HFFc6 (cell line): ENCODE measurements at regions not wholly inside any gene's neighbourhood (a gene's known extent, or its start where the extent isn't known, plus 50 kb on each side); places are given as distances from the start of the nearest gene placed in this dataset.

Source experiments
- DNase-seq: peaks from one replicate; pipeline ENCODE4 v3.0.0-alpha.2; 2018
- H3K27ac Mint-ChIP-seq: 2 replicates; pipeline ENCODE4 v1.8.0; 2020; ENCODE audit warnings: mild to moderate bottlenecking, mixed read lengths
- H3K27me3 Mint-ChIP-seq: 2 replicates; pipeline ENCODE4 v1.8.0; 2021; ENCODE audit warnings: mild to moderate bottlenecking, moderate library complexity, mixed read lengths; ENCODE audit not compliant: insufficient read depth
- H3K36me3 Mint-ChIP-seq: 2 replicates; pipeline ENCODE4 v1.8.0; 2021; ENCODE audit warnings: low read depth, mixed read lengths
- H3K4me1 Mint-ChIP-seq: 2 replicates; pipeline ENCODE4 v1.8.0; 2020; ENCODE audit warnings: low read depth, mixed read lengths
- H3K4me3 Mint-ChIP-seq: 2 replicates; pipeline ENCODE4 v1.8.0; 2020; ENCODE audit warnings: mild to moderate bottlenecking, moderate library complexity, mixed read lengths
- H3K9me3 Mint-ChIP-seq: 2 replicates; pipeline ENCODE4 v1.8.0; 2020; ENCODE audit warnings: mild to moderate bottlenecking, mixed read lengths
- TF ChIP-seq, protein P1 (sequence below): fragments of 200-600 bp; sonication (generic); IDR thresholded peaks from 2 replicates; pipeline ENCODE4 v1.5.0; 2021; ENCODE audit warnings: antibody characterized with exemption, mild to moderate bottlenecking

DNA sequence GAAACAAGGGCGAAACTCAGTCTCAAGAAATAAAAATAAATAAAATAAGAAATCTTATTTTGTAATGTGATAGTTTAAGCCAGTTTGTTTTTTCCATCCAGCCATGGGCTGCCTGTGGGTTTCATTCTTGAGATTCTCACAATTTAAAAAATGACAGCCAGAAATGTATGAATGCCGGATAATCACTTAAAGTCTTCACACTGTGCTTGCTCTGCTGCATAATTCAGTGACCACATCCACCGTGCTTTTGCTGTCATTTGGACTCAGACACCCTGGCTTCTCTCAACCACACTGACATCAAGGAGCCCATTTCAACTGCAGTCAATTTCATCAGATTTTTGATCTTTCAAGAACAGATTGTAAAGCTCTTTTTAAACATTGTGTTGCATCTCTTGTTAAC, 61.0 kb upstream of the DAPK1 start:
- H3K4me3 Mint-ChIP-seq, result no peak overlapping the region

DNA sequence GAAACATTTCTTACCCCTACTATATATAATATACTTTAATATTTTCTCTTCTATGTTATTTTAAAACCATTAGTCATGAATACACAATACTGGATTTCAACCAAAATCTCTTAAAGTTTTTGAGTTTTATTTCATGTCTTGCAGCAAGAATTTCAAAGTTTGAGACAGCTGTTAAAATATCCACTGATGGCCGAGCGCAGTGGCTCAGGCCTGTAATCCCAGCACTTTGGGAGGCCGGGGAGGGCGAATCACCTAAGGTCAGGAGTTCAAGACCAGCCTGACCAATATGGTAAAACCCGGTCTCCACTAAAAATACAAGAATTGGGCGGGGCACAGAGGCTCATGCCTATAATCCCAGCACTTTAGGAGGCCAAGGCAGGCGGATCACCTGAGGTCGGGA, 59.7 kb upstream of the DAPK1 start:
- H3K27ac Mint-ChIP-seq, result no peak overlapping the region

More for the DNA sequence above, 61.0 kb upstream of the DAPK1 start:
- no peak for DNase-seq
- H3K36me3 Mint-ChIP-seq, result no peaks in the 10 kb centered on the region
- H3K4me1 Mint-ChIP-seq, result no peaks in the 10 kb centered on the region
- H3K9me3 Mint-ChIP-seq, result no peaks in the 10 kb centered on the region
- no peak overlapping the region for H3K27ac Mint-ChIP-seq
- no peaks in the 10 kb centered on the region; the same call in 1 of the 2 replicates for H3K27me3 Mint-ChIP-seq
- TF ChIP-seq, protein P1, sequence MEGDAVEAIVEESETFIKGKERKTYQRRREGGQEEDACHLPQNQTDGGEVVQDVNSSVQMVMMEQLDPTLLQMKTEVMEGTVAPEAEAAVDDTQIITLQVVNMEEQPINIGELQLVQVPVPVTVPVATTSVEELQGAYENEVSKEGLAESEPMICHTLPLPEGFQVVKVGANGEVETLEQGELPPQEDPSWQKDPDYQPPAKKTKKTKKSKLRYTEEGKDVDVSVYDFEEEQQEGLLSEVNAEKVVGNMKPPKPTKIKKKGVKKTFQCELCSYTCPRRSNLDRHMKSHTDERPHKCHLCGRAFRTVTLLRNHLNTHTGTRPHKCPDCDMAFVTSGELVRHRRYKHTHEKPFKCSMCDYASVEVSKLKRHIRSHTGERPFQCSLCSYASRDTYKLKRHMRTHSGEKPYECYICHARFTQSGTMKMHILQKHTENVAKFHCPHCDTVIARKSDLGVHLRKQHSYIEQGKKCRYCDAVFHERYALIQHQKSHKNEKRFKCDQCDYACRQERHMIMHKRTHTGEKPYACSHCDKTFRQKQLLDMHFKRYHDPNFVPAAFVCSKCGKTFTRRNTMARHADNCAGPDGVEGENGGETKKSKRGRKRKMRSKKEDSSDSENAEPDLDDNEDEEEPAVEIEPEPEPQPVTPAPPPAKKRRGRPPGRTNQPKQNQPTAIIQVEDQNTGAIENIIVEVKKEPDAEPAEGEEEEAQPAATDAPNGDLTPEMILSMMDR, result no peak

DNA sequence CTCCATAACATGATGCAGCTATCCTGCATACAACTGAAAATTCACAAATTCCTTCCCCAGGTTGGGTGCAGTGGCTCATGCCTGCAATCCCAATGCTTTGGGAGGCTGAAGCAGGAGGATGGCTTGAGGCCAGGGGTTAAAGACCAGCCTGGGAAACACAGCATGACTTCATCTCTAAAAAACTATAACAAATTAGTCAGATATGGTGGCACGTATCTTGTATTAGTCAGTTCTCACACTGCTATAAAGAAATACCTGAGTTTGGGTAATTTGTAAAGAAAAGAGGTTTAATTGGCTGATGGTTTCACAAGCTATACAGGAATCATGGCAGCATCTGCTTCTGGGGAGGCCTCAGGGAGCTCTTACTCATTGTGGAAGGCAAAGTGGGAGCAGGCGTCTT, 56.4 kb upstream of the DAPK1 start:
- Mint-ChIP-seq H3K36me3 (no peaks in the 10 kb centered on the region), H3K27me3 (no peaks in the 10 kb centered on the region), H3K4me1 (no peaks in the 10 kb centered on the region), H3K27ac (no peak overlapping the region), H3K9me3 (no peaks in the 10 kb centered on the region), H3K4me3 (no peak overlapping the region)
- peak; percentile 13 for DNase-seq
- TF ChIP-seq, protein P1, result no peak

More for the DNA sequence above, 59.7 kb upstream of the DAPK1 start:
- no peak for DNase-seq
- H3K36me3 Mint-ChIP-seq, result no peaks in the 10 kb centered on the region
- no peaks in the 10 kb centered on the region for H3K4me1 Mint-ChIP-seq
- H3K27me3 Mint-ChIP-seq, result no peaks in the 10 kb centered on the region; the same call in 1 of the 2 replicates
- TF ChIP-seq, protein P1, result no peak
- no peaks in the 10 kb centered on the region for H3K9me3 Mint-ChIP-seq
- no peak overlapping the region for H3K4me3 Mint-ChIP-seq

DNA sequence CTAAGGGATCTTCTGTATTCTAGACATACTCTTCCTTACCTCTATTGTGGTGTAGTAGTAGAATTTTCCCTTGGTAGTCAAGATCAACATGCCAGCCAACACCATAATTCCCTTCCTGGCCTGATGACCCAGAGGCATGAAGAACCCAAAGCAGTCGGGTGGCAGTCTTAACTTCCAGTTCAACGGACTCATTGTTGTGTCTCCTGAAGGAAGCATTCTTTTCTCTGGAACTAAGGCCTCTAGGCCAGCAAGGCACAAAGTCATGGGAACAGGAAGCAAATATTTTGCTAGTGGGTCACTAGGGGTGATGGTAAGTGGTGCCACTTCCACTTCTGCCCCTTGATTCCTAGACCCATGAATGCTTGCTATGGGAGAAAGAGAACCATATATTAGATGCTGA, 55.2 kb upstream of the DAPK1 start:
- Mint-ChIP-seq H3K4me1 (no peaks in the 10 kb centered on the region), H3K4me3 (no peak overlapping the region), H3K9me3 (no peaks in the 10 kb centered on the region), H3K36me3 (no peaks in the 10 kb centered on the region), H3K27ac (no peak overlapping the region), H3K27me3 (no peaks in the 10 kb centered on the region)
- no peak for DNase-seq
- TF ChIP-seq, protein P1, result no peak

DNA sequence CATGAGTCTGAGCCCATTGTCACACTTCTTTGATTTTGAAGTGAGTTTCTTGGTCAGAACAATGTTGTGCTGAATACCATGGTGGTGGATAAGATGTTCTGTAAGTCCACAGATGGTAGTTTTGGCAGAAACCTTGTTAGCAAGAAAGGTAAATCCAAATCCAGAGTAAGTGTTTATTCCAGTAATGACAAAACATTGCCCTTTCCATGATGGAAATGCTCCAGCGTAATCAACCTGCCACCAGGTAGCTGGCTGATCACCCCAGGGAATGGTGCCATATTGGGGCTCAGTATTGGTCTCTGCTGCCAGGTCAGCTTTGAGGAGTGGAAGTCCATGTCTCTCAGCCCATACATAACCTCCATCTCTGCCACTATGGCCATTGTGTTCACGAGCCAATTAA, 54.7 kb upstream of the DAPK1 start:
- Mint-ChIP-seq H3K27me3 (no peaks in the 10 kb centered on the region), H3K4me3 (no peak overlapping the region), H3K27ac (no peak overlapping the region), H3K9me3 (no peaks in the 10 kb centered on the region), H3K4me1 (no peaks in the 10 kb centered on the region), H3K36me3 (no peaks in the 10 kb centered on the region)
- TF ChIP-seq, protein P1, result no peak
- DNase-seq, result no peak

DNA sequence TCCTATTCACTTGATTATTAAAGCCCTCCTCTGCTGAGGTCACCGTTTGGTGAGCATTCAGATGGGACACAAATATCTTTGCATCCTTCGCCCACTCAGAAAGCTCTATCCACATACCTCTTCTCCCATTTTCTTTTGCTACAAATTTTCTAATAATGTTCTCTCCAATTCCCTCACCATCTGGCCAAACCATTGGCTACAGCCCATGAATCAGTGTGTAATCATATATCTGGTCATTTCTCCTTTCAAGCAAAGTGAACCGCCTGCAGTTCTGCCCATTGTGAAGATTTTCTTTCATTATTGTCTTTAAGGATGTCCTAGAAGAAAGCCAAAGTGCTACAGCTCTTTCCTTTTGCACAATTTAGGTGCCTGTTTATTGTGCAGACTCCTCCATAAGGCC, 54.2 kb upstream of the DAPK1 start:
- TF ChIP-seq, protein P1, result no peak
- Mint-ChIP-seq H3K36me3 (no peaks in the 10 kb centered on the region), H3K9me3 (no peaks in the 10 kb centered on the region), H3K27me3 (no peaks in the 10 kb centered on the region), H3K27ac (no peak overlapping the region), H3K4me3 (no peak overlapping the region), H3K4me1 (no peaks in the 10 kb centered on the region)
- DNase-seq, result no peak
